ENCODE measurements at regions not wholly inside any gene's neighbourhood (a gene's known extent, or its start where the extent isn't known, plus 50 kb on each side); places are given as distances from the start of the nearest gene placed in this dataset.

GRCh38 chr5:173557123-173557903 is 59.1 kb downstream of the BOD1 start:
- Histone ChIP-seq H3K9me3 (ENCODE audit: control insufficient read depth, low read length) (no peaks in the 10 kb centered on the region), H3K27ac (ENCODE audit: insufficient read depth, low read depth, low read length, poor library complexity, severe bottlenecking) (no peak overlapping the region), H3K36me3 (ENCODE audit: control insufficient read depth, insufficient read depth, low read length) (no peaks in the 10 kb centered on the region), H3K4me1 (ENCODE audit: control insufficient read depth, insufficient read depth, low read length) (peaks cover 22% of the 10 kb centered on the region), H3K4me3 (ENCODE audit: insufficient read depth, low read depth, low read length) (no peak overlapping the region), H3K27me3 (ENCODE audit: control insufficient read depth, insufficient read depth, low read length, poor library complexity, severe bottlenecking) (no peaks in the 10 kb centered on the region)
- 85% methylated on average over 12 of the region's 12 CpGs for WGBS, 2 experiments

- Histone ChIP-seq H3K4me1 (ENCODE audit: control insufficient read depth, insufficient read depth, low read length) (peaks cover 22% of the 10 kb centered on the region), H3K27ac (ENCODE audit: insufficient read depth, low read depth, low read length, poor library complexity, severe bottlenecking) (no peak overlapping the region), H3K4me3 (ENCODE audit: insufficient read depth, low read depth, low read length) (no peak overlapping the region), H3K36me3 (ENCODE audit: control insufficient read depth, insufficient read depth, low read length) (no peaks in the 10 kb centered on the region), H3K27me3 (ENCODE audit: control insufficient read depth, insufficient read depth, low read length, poor library complexity, severe bottlenecking) (no peaks in the 10 kb centered on the region), H3K9me3 (ENCODE audit: control insufficient read depth, low read length) (no peaks in the 10 kb centered on the region)
- WGBS, 2 experiments = 62 to 64% methylated on average over 7 to 8 of the region's 8 CpGs
These were observed 60.1 kb downstream of the BOD1 start for GRCh38 chr5:173556142-173557028.

- Histone ChIP-seq H3K27me3 (ENCODE audit: control insufficient read depth, insufficient read depth, low read length, poor library complexity, severe bottlenecking) (no peaks in the 10 kb centered on the region), H3K36me3 (ENCODE audit: control insufficient read depth, insufficient read depth, low read length) (no peaks in the 10 kb centered on the region), H3K4me1 (ENCODE audit: control insufficient read depth, insufficient read depth, low read length) (peaks cover 22% of the 10 kb centered on the region), H3K27ac (ENCODE audit: insufficient read depth, low read depth, low read length, poor library complexity, severe bottlenecking) (peak overlapping the region; percentile 64), H3K4me3 (ENCODE audit: insufficient read depth, low read depth, low read length) (no peak overlapping the region), H3K9me3 (ENCODE audit: control insufficient read depth, low read length) (no peaks in the 10 kb centered on the region)
- WGBS, 2 experiments = 83 to 85% methylated on average over 30 of the region's 30 CpGs
These were observed 61.3 kb downstream of the BOD1 start for GRCh38 chr5:173554989-173555705.

GRCh38 chr5:173554038-173554955 is 62.2 kb downstream of the BOD1 start:
- Histone ChIP-seq H3K27ac (ENCODE audit: insufficient read depth, low read depth, low read length, poor library complexity, severe bottlenecking) (no peak overlapping the region), H3K9me3 (ENCODE audit: control insufficient read depth, low read length) (no peaks in the 10 kb centered on the region), H3K4me1 (ENCODE audit: control insufficient read depth, insufficient read depth, low read length) (peaks cover 22% of the 10 kb centered on the region), H3K36me3 (ENCODE audit: control insufficient read depth, insufficient read depth, low read length) (no peaks in the 10 kb centered on the region), H3K27me3 (ENCODE audit: control insufficient read depth, insufficient read depth, low read length, poor library complexity, severe bottlenecking) (no peaks in the 10 kb centered on the region), H3K4me3 (ENCODE audit: insufficient read depth, low read depth, low read length) (no peak overlapping the region)
- 88% methylated on average over 11 to 12 of the region's 12 CpGs for WGBS, 2 experiments

GRCh38 chr5:173550641-173551040 is 65.8 kb downstream of the BOD1 start:
- H3K27me3 ChIP-seq (ENCODE audit: control insufficient read depth, insufficient read depth, low read length, poor library complexity, severe bottlenecking) = no peaks in the 10 kb centered on the region
- H3K4me1 ChIP-seq (ENCODE audit: control insufficient read depth, insufficient read depth, low read length) = peaks cover 19% of the 10 kb centered on the region
- no peak overlapping the region for H3K4me3 ChIP-seq (ENCODE audit: insufficient read depth, low read depth, low read length)
- no peaks in the 10 kb centered on the region for H3K9me3 ChIP-seq (ENCODE audit: control insufficient read depth, low read length)
- WGBS, 2 experiments = 89 to 91% methylated on average over 6 of the region's 6 CpGs
- H3K27ac ChIP-seq (ENCODE audit: insufficient read depth, low read depth, low read length, poor library complexity, severe bottlenecking) = no peak overlapping the region
- H3K36me3 ChIP-seq (ENCODE audit: control insufficient read depth, insufficient read depth, low read length) = no peaks in the 10 kb centered on the region

GRCh38 chr5:173549644-173550043 is 66.8 kb downstream of the BOD1 start:
- Histone ChIP-seq H3K27ac (ENCODE audit: insufficient read depth, low read depth, low read length, poor library complexity, severe bottlenecking) (no peak overlapping the region), H3K4me1 (ENCODE audit: control insufficient read depth, insufficient read depth, low read length) (peaks cover 9% of the 10 kb centered on the region), H3K36me3 (ENCODE audit: control insufficient read depth, insufficient read depth, low read length) (no peaks in the 10 kb centered on the region), H3K9me3 (ENCODE audit: control insufficient read depth, low read length) (no peaks in the 10 kb centered on the region), H3K4me3 (ENCODE audit: insufficient read depth, low read depth, low read length) (no peak overlapping the region), H3K27me3 (ENCODE audit: control insufficient read depth, insufficient read depth, low read length, poor library complexity, severe bottlenecking) (no peaks in the 10 kb centered on the region)
- WGBS, 2 experiments = 97 to 98% methylated on average over 3 of the region's 3 CpGs

- Histone ChIP-seq H3K9me3 (ENCODE audit: control insufficient read depth, low read length) (no peaks in the 10 kb centered on the region), H3K27ac (ENCODE audit: insufficient read depth, low read depth, low read length, poor library complexity, severe bottlenecking) (no peak overlapping the region), H3K27me3 (ENCODE audit: control insufficient read depth, insufficient read depth, low read length, poor library complexity, severe bottlenecking) (no peaks in the 10 kb centered on the region), H3K4me1 (ENCODE audit: control insufficient read depth, insufficient read depth, low read length) (no peaks in the 10 kb centered on the region), H3K36me3 (ENCODE audit: control insufficient read depth, insufficient read depth, low read length) (no peaks in the 10 kb centered on the region), H3K4me3 (ENCODE audit: insufficient read depth, low read depth, low read length) (no peak overlapping the region)
- WGBS, 2 experiments = 95 to 98% methylated on average over 3 of the region's 3 CpGs
These were observed 68.9 kb downstream of the BOD1 start for GRCh38 chr5:173547579-173547978.

GRCh38 chr5:173542964-173543363 is 73.5 kb downstream of the BOD1 start:
- Histone ChIP-seq H3K27me3 (ENCODE audit: control insufficient read depth, insufficient read depth, low read length, poor library complexity, severe bottlenecking) (no peaks in the 10 kb centered on the region), H3K27ac (ENCODE audit: insufficient read depth, low read depth, low read length, poor library complexity, severe bottlenecking) (no peak overlapping the region), H3K36me3 (ENCODE audit: control insufficient read depth, insufficient read depth, low read length) (no peaks in the 10 kb centered on the region), H3K9me3 (ENCODE audit: control insufficient read depth, low read length) (no peaks in the 10 kb centered on the region), H3K4me1 (ENCODE audit: control insufficient read depth, insufficient read depth, low read length) (no peaks in the 10 kb centered on the region), H3K4me3 (ENCODE audit: insufficient read depth, low read depth, low read length) (no peak overlapping the region)
- WGBS, 2 experiments = 93 to 96% methylated on average over 9 of the region's 9 CpGs

GRCh38 chr5:173542159-173542558 is 74.3 kb downstream of the BOD1 start:
- no peaks in the 10 kb centered on the region for H3K27me3 ChIP-seq (ENCODE audit: control insufficient read depth, insufficient read depth, low read length, poor library complexity, severe bottlenecking)
- no peaks in the 10 kb centered on the region for H3K4me1 ChIP-seq (ENCODE audit: control insufficient read depth, insufficient read depth, low read length)
- H3K4me3 ChIP-seq (ENCODE audit: insufficient read depth, low read depth, low read length) = no peak overlapping the region
- WGBS, 2 experiments = 90 to 96% methylated on average over 4 of the region's 4 CpGs
- no peaks in the 10 kb centered on the region for H3K9me3 ChIP-seq (ENCODE audit: control insufficient read depth, low read length)
- H3K36me3 ChIP-seq (ENCODE audit: control insufficient read depth, insufficient read depth, low read length) = no peaks in the 10 kb centered on the region
- no peak overlapping the region for H3K27ac ChIP-seq (ENCODE audit: insufficient read depth, low read depth, low read length, poor library complexity, severe bottlenecking)
